IMR-90 (cell line): ENCODE measurements at regions not wholly inside any gene's neighbourhood (a gene's known extent, or its start where the extent isn't known, plus 50 kb on each side); places are given as distances from the start of the nearest gene placed in this dataset.
A peak's percentile ranks its signal among the peaks of the same experiment; 100 is the strongest.

Experiments used
- ATAC-seq: fragments of 200-7000 bp; cut with Tn5 transposase; 2 replicates; pipeline ENCODE4 v1.9.1; 2020; ENCODE audit warnings: low read depth, mild to moderate bottlenecking, moderate library complexity
- BruUV-seq: library from RNA; stranded (reverse); fragments of 400-500 nt; replicated peaks from 2 replicates; lab custom pipeline; 2021; lab: Mats Ljungman, UMichigan
- CTCF ChIA-PET: fragments of 300-600 bp; formaldehyde crosslinking; extraction: SDS; loops from one replicate; lab custom pipeline; 2021; ENCODE audit warnings: antibody characterized with exemption; lab: Yijun Ruan, JAX
- POLR2A ChIA-PET: fragments of 300-600 bp; sonication (Branson Sonifier 250); formaldehyde crosslinking; loops from one replicate; lab custom pipeline; 2022; ENCODE audit warnings: antibody characterized with exemption; ENCODE audit not compliant: unreplicated experiment; lab: Charles Lee
- DNase-seq: peaks from one replicate; pipeline ENCODE4 v3.0.0; 2013
- H2AFZ ChIP-seq: replicated peaks from 2 replicates; pipeline ENCODE3; 2013; ENCODE audit warnings: low read length, mild to moderate bottlenecking; ENCODE audit not compliant: poor library complexity
- H2AK5ac ChIP-seq: 2 replicates; pipeline ENCODE4 v1.6.1; 2013; ENCODE audit warnings: low read depth, low read length, inconsistent platforms
- H2AK9ac ChIP-seq: replicated peaks from 2 replicates; pipeline ENCODE3; 2013; ENCODE audit warnings: mild to moderate bottlenecking, low read depth, low read length, moderate library complexity; ENCODE audit not compliant: poor library complexity
- H2BK120ac ChIP-seq: 2 replicates; pipeline ENCODE4 v1.6.1; 2013; ENCODE audit warnings: low read depth, low read length, inconsistent platforms
- H2BK15ac ChIP-seq: 3 replicates; pipeline ENCODE4 v1.6.1; 2013; ENCODE audit warnings: low read depth, low read length, inconsistent platforms
- H2BK20ac ChIP-seq: 2 replicates; pipeline ENCODE4 v1.6.1; 2013; ENCODE audit warnings: low read depth, mild to moderate bottlenecking, inconsistent platforms, low read length, moderate library complexity
- H2BK5ac ChIP-seq: 2 replicates; pipeline ENCODE4 v1.6.1; 2013; ENCODE audit warnings: mild to moderate bottlenecking, low read depth, low read length, inconsistent platforms; ENCODE audit not compliant: poor library complexity, severe bottlenecking
- H3K14ac ChIP-seq: replicated peaks from 2 replicates; pipeline ENCODE4 v1.6.1; 2013; ENCODE audit warnings: low read depth, low read length, inconsistent platforms
- H3K18ac ChIP-seq: 2 replicates; pipeline ENCODE4 v1.6.1; 2013; ENCODE audit warnings: low read depth, low read length, control low read depth
- H3K23ac ChIP-seq: 2 replicates; pipeline ENCODE4 v1.6.1; 2013; ENCODE audit warnings: low read depth, low read length, inconsistent platforms
- H3K27ac ChIP-seq: 2 replicates; pipeline ENCODE4 v1.5.1; 2013; ENCODE audit warnings: mild to moderate bottlenecking, control low read depth, low read length; ENCODE audit not compliant: insufficient read depth
- H3K27me3 ChIP-seq: 2 replicates; pipeline ENCODE4 v1.6.1; 2013; ENCODE audit warnings: low read length; ENCODE audit not compliant: control insufficient read depth, insufficient read depth
- H3K36me3 ChIP-seq: 2 replicates; pipeline ENCODE4 v1.6.1; 2013; ENCODE audit warnings: low read length, mixed read lengths; ENCODE audit not compliant: control insufficient read depth, insufficient read depth
- H3K4ac ChIP-seq: 2 replicates; pipeline ENCODE4 v1.6.1; 2013; ENCODE audit warnings: low read depth, low read length, inconsistent platforms
- H3K4me1 ChIP-seq: 2 replicates; pipeline ENCODE4 v1.6.1; 2013; ENCODE audit warnings: low read length, mixed read lengths; ENCODE audit not compliant: control insufficient read depth, insufficient read depth
- H3K4me2 ChIP-seq: 2 replicates; pipeline ENCODE4 v1.6.1; 2013; ENCODE audit warnings: low read depth, mild to moderate bottlenecking, control low read depth, low read length, moderate library complexity
- H3K4me3 ChIP-seq: 2 replicates; pipeline ENCODE4 v1.5.1; 2013; ENCODE audit warnings: low read depth, mild to moderate bottlenecking, control low read depth, low read length, moderate library complexity; ENCODE audit not compliant: insufficient read depth
- H3K56ac ChIP-seq: 2 replicates; pipeline ENCODE4 v1.6.1; 2013; ENCODE audit warnings: low read length, inconsistent platforms; ENCODE audit not compliant: insufficient read depth; ENCODE audit errors: extremely low read depth
- H3K79me1 ChIP-seq, 2 experiments: 2 replicates each; pipeline ENCODE4 v1.6.1; 2013; ENCODE audit warnings: low read length in 2 of 2, inconsistent platforms in 1 of 2, low read depth in 1 of 2
- H3K9ac ChIP-seq: 2 replicates; pipeline ENCODE4 v1.6.1; 2013; ENCODE audit warnings: low read depth, low read length, control low read depth
- H3K9me1 ChIP-seq: 2 replicates; pipeline ENCODE4 v1.6.1; 2013; ENCODE audit warnings: low read length, inconsistent platforms; ENCODE audit not compliant: insufficient read depth
- H3K9me3 ChIP-seq: 2 replicates; pipeline ENCODE4 v1.6.1; 2013; ENCODE audit warnings: low read length; ENCODE audit not compliant: control insufficient read depth, insufficient read depth
- H4K20me1 ChIP-seq: 2 replicates; pipeline ENCODE4 v1.6.1; 2013; ENCODE audit warnings: low read length, inconsistent platforms; ENCODE audit not compliant: insufficient read depth
- H4K5ac ChIP-seq: 2 replicates; pipeline ENCODE4 v1.6.1; 2013; ENCODE audit warnings: mild to moderate bottlenecking, low read depth, low read length, control low read depth
- H4K8ac ChIP-seq, 2 experiments: 2 replicates each; pipeline ENCODE4 v1.6.1; 2013; ENCODE audit warnings: low read depth in 2 of 2, low read length in 2 of 2, control low read depth in 1 of 2, inconsistent platforms in 1 of 2
- H4K91ac ChIP-seq: 2 replicates; pipeline ENCODE4 v1.6.1; 2013; ENCODE audit warnings: low read depth, low read length, inconsistent platforms; ENCODE audit not compliant: insufficient read depth
- CEBPB ChIP-seq: IDR thresholded peaks from 2 replicates; pipeline ENCODE4 v1.6.1; 2012; ENCODE audit warnings: low read depth, low read length, improper control_type of control experiment
- CHD1 ChIP-seq: IDR thresholded peaks from 2 replicates; pipeline ENCODE4 v1.6.1; 2012; ENCODE audit warnings: low read depth, low read length, improper control_type of control experiment
- MAZ ChIP-seq: IDR thresholded peaks from 2 replicates; pipeline ENCODE4 v1.6.1; 2012; ENCODE audit warnings: low read depth, mild to moderate bottlenecking, low read length, improper control_type of control experiment, moderate library complexity, borderline replicate concordance
- NFE2L2 ChIP-seq: fragments of 150-350 bp; IDR thresholded peaks from 2 replicates; pipeline ENCODE4 v1.6.1; 2016; ENCODE audit warnings: low read depth, mild to moderate bottlenecking, low read length
- RFX5 ChIP-seq: IDR thresholded peaks from 2 replicates; pipeline ENCODE4 v1.8.0; 2012; ENCODE audit warnings: low read depth, mild to moderate bottlenecking, low read length, moderate library complexity
- WGBS, 2 experiments: methylation state at CpG; one replicate each; pipeline versions ENCODE4 v1.1.5 to v1.1.7; 2013; ENCODE audit warnings: missing lambda C conversion rate in 2 of 2; ENCODE audit not compliant: insufficient read length in 1 of 2; ENCODE audit errors: extremely low coverage in 2 of 2; 5-methylcytosine and 5-hydroxymethylcytosine counted together
- dilution Hi-C: fragments of 300-500 bp; cut with HindIII; formaldehyde crosslinking; loops from one replicate; pipeline ENCODE4 v1.14.3; 2018; ENCODE audit warnings: low sequenced_read_pairs; ENCODE audit not compliant: unreplicated experiment
- in situ Hi-C: fragments of 300-500 bp; cut with MboI; formaldehyde crosslinking; loops from 3 replicates; pipeline ENCODE4 v1.14.3; 2019; ENCODE audit warnings: low sequenced_read_pairs, inconsistent platforms, mixed read lengths
- intact Hi-C: fragments of 100-400 bp; cut with micrococcal nuclease; formaldehyde crosslinking; loops from 2 replicates; pipeline ENCODE4 v1.10.0; 2022

DNA sequence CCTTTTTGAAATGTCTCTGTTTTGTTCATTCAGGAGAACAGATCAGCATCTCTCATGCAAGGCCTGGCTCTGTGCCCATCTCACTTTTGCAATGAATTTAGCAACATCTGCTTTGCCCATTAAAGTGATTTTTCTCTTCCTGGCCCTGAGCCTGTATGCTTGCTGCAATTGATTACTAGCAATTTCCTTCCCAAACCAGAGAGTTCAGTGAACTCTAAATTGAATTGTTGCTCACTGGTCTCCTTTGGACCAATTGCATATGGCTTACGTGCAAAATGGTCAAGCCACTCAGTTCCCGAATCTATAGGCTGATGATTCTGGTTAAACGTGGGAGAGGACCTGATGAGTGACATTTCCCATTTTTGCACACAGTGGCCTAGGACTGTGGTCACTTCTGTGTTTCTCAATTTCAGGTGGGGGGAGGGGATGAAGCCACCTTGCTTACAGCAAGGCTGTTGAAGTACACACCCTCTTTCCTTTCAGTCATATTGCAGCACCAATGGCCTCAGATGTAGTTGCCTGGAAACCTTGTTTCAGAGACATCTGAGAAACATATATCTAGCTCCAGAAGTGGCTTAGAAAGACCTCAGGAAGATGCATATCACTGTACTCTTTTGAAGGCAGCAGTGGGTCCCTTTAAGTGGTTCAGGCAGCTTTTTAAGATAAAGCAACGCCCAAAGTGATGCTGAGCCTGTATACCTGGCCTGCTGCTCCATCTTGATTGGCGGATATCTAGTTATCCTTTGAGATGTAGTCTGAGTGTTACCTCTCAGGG is 201.4 kb downstream of the PTEN start:
- H3K4ac ChIP-seq: peak overlapping the region; percentile 89
- DNase-seq (peak; percentile 62), ATAC-seq (no peak)
- peaks cover 25% of the 10 kb centered on the region for H3K9me1 ChIP-seq
- H4K8ac ChIP-seq: peak overlapping the region; percentile 17 to 38; a peak in 2 of 4 replicates
- peak overlapping the region; percentile 9 for H2AFZ ChIP-seq
- peak overlapping the region; percentile 51 for H3K18ac ChIP-seq
- H4K5ac ChIP-seq: peak overlapping the region; percentile 30
- no CpG with 5 or more reads among the region's 5 CpGs for WGBS, 2 experiments
- TF ChIP-seq MAZ (no peak), CHD1 (no peak), CEBPB (no peak), RFX5 (no peak), NFE2L2 (no peak)
- ChIA-PET POLR2A (no interaction called here), CTCF (no interaction called here)
- no peak overlapping the region for H3K9ac ChIP-seq
- H4K20me1 ChIP-seq: 0 out of 2 replicates have a peak, but pooled peaks cover 3% of the 10 kb centered on the region
- H3K9me3 ChIP-seq: no peaks in the 10 kb centered on the region
- no peak overlapping the region for H2AK9ac ChIP-seq
- peak overlapping the region; percentile 83 for H2BK120ac ChIP-seq
- H2BK15ac ChIP-seq: peak overlapping the region; percentile 81
- no peaks in the 10 kb centered on the region for H3K36me3 ChIP-seq
- dilution Hi-C loops: no loop called here
- in situ Hi-C loops: no loop called here
- H3K4me2 ChIP-seq: no peak overlapping the region
- peak overlapping the region; percentile 79; the same call in 1 of the 2 replicates for H2AK5ac ChIP-seq
- H2BK5ac ChIP-seq: peak overlapping the region; percentile 13
- H3K27ac ChIP-seq: peak overlapping the region; percentile 49; the same call in 1 of the 2 replicates
- H3K4me3 ChIP-seq: no peak overlapping the region
- BruUV-seq: no TSS peak
- H3K14ac ChIP-seq: peak overlapping the region; percentile 57
- peaks cover 0 to 3% of the 10 kb centered on the region in 2 experiments; a peak in 1 of 4 replicates for H3K79me1 ChIP-seq
- H4K91ac ChIP-seq: peak overlapping the region; percentile 44
- H2BK20ac ChIP-seq: peak overlapping the region; percentile 59
- peaks cover 27% of the 10 kb centered on the region for H3K4me1 ChIP-seq
- 0 out of 2 replicates have a peak overlapping the region, but pooled peaks have one; percentile 16 for H3K23ac ChIP-seq
- no peak overlapping the region for H3K56ac ChIP-seq
- intact Hi-C loops: no loop called here
- no peaks in the 10 kb centered on the region for H3K27me3 ChIP-seq
